Hematopoietic multipotent progenitor cell treated with erythropoietin and hydrocortisone succinate and interleukin-3 and kit ligand, for 6 days (in vitro differentiated cells): ENCODE measurements at regions not wholly inside any gene's neighbourhood (a gene's known extent, or its start where the extent isn't known, plus 50 kb on each side); places are given as distances from the start of the nearest gene placed in this dataset.

Experiments
- DNase-seq: peaks from one replicate; pipeline ENCODE4 v3.0.0-alpha.2; 2015

DNA sequence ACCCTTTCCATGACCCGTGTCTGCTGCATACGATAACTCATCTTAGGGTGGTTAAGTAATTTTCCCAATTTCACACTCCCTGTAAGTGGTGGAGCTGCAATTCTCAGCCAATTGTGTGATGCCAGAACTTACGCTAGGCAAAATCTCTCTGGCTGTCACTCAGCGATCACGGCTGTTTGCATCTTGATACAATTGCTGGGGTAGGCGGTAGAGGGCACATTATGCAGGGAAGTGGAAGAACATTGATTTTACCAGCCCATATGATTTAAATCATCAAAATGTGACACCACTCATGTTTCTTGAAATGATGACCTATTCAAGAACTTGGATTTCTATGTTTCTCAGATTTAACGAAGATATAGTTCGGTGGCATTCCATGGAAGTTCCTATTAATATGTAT lies 108.7 kb upstream of the ADARB2 start:
- DNase-seq, result no peak

DNA sequence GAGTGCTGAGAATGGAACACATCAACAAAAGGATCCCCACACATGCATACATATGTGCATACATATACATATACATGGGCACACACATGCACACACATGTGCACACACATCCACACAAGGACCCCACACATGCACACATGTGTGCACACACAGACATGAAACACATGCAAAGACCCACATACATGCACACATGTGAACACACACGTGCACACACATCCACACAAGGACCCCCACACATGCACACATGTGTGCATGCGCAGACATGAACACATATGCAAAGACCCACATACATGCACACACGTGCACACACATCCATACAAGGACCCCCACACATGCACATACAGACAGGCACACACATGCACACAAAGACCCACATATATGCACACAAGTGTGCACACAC lies 104.4 kb upstream of the ADARB2 start:
- no peak for DNase-seq

DNA sequence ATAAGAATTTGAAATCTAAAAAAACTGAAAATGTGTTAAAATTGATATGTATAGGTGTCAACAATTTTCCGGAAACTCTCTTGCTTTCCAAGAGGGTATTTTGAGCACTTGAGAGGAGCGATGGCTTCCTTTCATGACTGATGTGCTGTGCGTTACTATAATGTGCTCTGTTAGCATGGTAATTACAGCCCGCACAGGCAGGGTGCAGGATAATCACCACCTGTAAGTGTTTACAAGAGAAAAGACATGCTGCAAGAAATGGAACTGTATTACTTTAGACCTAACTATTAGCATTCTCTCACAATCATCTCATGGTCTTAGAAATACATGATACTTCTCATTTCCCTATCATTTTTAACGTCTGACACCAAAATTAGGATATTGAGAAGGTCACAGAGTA lies 92.4 kb upstream of the ADARB2 start:
- no peak for DNase-seq

DNA sequence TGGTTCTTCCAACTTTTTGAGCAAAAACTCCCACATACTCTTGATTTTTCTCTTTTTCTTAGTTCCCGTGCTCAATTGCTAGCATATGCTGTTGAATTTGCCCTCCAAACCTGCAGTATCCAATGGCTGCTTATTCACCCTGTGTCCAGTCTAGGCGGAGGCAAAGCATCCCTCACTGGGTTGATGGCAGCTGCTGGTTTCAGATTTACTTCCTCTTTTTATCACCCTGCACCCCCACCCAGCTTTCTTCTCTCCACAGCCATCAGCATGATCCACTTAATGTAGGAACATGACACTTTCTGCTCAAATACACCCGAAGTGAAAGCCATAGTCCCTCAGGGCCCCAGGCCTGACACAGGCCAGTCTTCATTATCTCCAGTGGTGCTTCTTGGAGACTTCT lies 87.6 kb upstream of the ADARB2 start:
- DNase-seq, result peak; percentile 24

DNA sequence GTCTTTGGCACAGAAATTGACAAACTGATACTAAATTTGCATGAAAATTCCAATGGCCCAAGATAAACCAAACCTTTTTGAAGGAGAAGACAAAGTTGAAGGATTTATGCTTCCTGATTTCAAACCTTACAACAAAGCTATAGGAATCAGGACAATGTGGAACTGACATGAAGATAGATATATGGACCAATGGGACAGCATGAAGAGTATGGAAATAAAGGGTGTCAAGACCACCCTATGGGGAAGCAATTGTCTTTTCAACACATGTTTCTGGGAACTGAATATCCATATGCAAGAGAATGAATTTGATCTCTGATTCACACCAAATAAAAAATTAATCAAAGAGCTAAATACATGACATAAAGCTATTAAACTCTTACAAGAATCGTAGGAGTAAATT lies 77.2 kb upstream of the ADARB2 start:
- DNase-seq, result no peak

DNA sequence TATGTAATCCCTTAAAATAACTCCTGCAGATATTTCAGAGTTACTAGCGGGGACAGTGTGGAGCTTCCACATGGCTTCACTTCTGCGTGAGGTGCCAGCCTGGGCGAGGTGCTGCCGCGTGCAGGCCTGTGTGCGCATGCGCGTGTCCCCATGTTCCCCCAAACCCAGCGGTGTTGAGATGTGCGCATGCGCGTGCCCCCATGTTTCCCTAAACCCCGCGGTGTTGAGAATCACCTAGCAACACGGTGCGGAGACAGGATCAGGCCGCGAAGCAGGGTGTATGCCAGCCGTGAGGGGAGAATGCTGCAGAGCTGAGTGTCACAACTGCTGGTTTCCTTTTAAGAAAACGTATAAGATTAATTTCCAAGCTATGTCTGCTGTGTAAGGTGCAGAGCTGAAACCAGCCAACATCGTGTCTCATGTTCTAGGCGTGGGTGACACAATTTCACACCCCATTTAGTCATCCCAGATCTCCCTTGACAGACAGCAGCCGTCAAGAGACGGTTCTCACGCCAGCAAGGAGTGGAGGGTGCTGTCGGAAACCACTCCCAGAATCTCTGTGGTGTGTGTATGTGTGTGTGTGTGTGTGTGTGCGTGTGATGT lies 71.9 kb upstream of the ADARB2 start:
- no peak for DNase-seq

DNA sequence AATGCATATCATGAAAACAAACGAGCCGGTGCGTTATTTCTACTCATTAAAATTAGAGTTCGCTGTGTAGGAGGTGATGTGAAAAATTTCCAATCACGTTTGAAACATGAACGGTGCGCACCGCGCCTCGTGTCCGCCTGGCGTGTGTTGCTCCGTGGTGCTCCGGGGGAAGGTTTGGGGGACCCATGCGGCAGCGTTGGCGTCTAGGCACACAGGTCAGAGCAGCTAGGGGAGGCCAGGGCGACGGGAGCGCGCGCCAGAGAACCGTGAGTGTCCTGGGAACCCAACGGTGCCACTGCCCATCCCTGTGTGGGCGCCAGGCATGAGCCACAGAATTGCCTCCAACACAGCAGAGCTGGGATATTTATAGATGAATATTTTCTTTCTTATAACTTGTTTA lies 70.6 kb upstream of the ADARB2 start:
- no peak for DNase-seq

DNA sequence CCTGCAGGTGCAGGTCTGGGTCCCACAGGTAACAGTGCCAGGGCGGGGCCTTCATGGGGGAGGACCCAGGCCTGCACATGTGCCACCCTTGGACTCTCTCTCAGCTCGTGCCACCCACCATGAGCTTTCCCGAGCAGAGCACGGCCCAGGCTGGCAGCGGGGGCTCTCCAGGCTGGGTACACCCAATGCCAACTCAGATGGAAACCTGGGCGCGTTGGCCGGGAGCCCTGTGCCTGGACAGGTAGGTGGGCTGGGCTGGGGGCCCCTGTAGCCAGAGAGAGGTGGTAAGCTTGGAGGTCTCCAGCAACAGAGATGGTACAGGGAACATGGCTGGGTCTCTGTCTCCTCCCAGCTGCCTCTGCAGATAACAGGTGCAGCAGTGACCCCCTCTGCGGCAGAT lies 69.9 kb upstream of the ADARB2 start:
- DNase-seq, result no peak

DNA sequence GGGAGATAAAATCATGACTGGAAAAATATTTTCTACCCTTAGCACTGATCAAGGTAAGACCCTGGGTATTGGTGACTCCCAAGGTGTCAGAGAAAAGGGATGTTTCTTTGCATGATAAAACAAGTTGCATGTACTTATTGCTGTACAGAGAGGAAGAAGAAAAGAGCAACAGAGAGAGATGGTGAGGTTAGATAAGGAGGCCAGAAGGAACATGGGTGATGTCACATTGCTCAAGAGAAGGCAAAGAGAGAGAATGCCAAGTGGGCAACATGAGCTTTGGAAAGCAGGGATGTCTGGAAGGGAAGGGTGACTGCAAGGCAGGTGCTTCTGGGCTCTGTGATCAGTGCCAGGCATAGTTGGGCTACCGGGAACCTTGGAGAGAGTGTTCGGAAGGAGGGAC lies 65.1 kb upstream of the ADARB2 start:
- DNase-seq, result peak; percentile 21

DNA sequence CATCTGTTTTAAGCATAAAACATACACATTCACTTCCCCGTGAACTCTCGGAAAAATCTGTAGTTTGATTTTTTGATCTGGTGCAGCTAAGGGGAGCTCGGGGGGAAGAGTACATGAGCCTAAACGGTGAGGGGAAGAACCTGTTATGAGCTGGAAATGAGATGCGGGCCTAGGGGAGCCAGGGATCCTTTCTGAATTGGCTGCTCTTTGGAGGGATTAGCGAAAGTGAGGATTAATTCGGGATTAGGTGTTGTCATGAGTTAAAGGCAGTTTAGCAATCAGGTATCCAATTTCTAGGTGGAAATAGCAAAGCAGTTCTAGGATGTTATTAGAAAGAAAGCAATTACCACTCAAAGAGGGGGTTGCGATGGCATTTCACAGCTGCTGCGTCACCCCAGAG lies 51.1 kb upstream of the ADARB2 start:
- DNase-seq, result no peak
